ENCODE measurements at regions not wholly inside any gene's neighbourhood (a gene's known extent, or its start where the extent isn't known, plus 50 kb on each side); places are given as distances from the start of the nearest gene placed in this dataset.

DNA sequence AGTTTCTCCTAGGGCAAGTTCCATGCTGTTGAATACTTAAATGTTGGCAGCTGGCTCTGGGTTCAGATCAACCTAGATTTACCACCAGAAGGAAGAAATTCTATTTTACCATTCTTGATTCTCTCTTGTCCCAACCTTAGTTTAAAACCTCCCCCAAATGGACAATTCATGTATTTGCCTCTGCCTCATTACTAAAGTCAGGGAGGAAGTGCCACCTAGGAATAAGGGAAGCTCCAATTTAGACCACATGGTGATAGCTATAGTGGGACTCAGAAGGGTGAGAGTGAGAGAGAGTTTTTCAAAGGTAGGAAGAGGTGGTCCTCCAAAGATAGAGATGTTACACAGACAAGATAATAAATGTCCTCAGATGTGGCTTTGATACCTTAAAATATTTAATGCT is 53.4 kb upstream of the PAM start:
- DNase-seq (ENCODE audit: low read depth in 1 of 2, low spot score in 2 of 2) (no peak), FAIRE-seq (no peak)
- no peak overlapping the region for H3K4ac ChIP-seq (replicated peaks; ENCODE audit: insufficient read length, low read depth, low read length)
- H4K20me1 ChIP-seq (replicated peaks in 1 of 2; ENCODE audit: control insufficient read depth in 1 of 2, insufficient read depth in 2 of 2, low read length in 2 of 2), result no peaks in the 10 kb centered on the region
- H2BK15ac ChIP-seq (ENCODE audit: low read length), result no peak overlapping the region
- H3K56ac ChIP-seq (replicated peaks; ENCODE audit: insufficient read length, low read depth, low read length), result no peak overlapping the region
- no peaks in the 10 kb centered on the region for H3K4me1 ChIP-seq (replicated peaks in 1 of 4; ENCODE audit: control insufficient read depth in 3 of 4, insufficient read depth in 4 of 4, low read length in 3 of 4)
- no peaks in the 10 kb centered on the region for H3K36me3 ChIP-seq (ENCODE audit: control insufficient read depth in 2 of 4, insufficient read depth in 4 of 4, low read length in 3 of 4)
- no peak overlapping the region for H2BK12ac ChIP-seq (ENCODE audit: low read depth, low read length)
- no peak overlapping the region for H3K4me3 ChIP-seq (ENCODE audit: extremely low read depth in 1 of 4, insufficient read depth in 2 of 4, low read depth in 3 of 4, low read length in 4 of 4)
- H2AK5ac ChIP-seq (ENCODE audit: low read depth, low read length), result no peak overlapping the region
- no peak overlapping the region for H2BK20ac ChIP-seq (ENCODE audit: low read length)
- no peak overlapping the region for H3K23ac ChIP-seq (ENCODE audit: insufficient read length)
- H3K9me3 ChIP-seq (ENCODE audit: insufficient read depth in 2 of 2, low read depth in 1 of 2, low read length in 1 of 2), result no peaks in the 10 kb centered on the region
- no peak overlapping the region for H4K8ac ChIP-seq (ENCODE audit: extremely low read depth, insufficient read depth, low read length)
- H3K79me2 ChIP-seq (ENCODE audit: control insufficient read depth in 1 of 2, insufficient read depth in 2 of 2, low read length in 2 of 2), result no peaks in the 10 kb centered on the region
- no peak overlapping the region for H2AFZ ChIP-seq (ENCODE audit: low read length)
- no peak overlapping the region for H2BK120ac ChIP-seq (replicated peaks; ENCODE audit: low read depth, low read length)
- ChIA-PET POLR2A (ENCODE audit: partially characterized antibody) (no interaction called here), CTCF (ENCODE audit: partially characterized antibody) (interaction anchor here (1.0 to 1.1 kb wide), 2 partner anchors 9 to 10 kb away, joined by 3 read pairs; no protein-coding TSS in a partner anchor)
- H3K79me1 ChIP-seq (ENCODE audit: low read depth, low read length), result no peaks in the 10 kb centered on the region
- no peaks in the 10 kb centered on the region; the same call in 1 of the 2 replicates for H3K23me2 ChIP-seq (ENCODE audit: low read depth, low read length)
- H3K4me2 ChIP-seq (ENCODE audit: insufficient read depth in 1 of 2, low read depth in 2 of 2, low read length in 2 of 2), result no peak overlapping the region
- H3K27ac ChIP-seq (ENCODE audit: low read depth, low read length), result no peak overlapping the region
- H3K27me3 ChIP-seq (replicated peaks in 1 of 4; ENCODE audit: control insufficient read depth in 3 of 4, extremely low read depth in 1 of 4, insufficient read depth in 3 of 4, low read length in 3 of 4), result peaks cover 0 to 1% (median 0%) of the 10 kb centered on the region in 4 experiments; a peak in 1 of 7 replicates
- H4K91ac ChIP-seq (replicated peaks; ENCODE audit: insufficient read length, low read length), result no peak overlapping the region
- H3K18ac ChIP-seq (ENCODE audit: extremely low read depth, low read length), result no peak overlapping the region
- no peak overlapping the region for H3K9ac ChIP-seq (replicated peaks in 1 of 4; ENCODE audit: extremely low read depth in 1 of 4, low read depth in 3 of 4, low read length in 3 of 4)
- H2BK5ac ChIP-seq (ENCODE audit: low read depth, low read length), result no peak overlapping the region
- H4K5ac ChIP-seq (ENCODE audit: insufficient read length, low read depth, low read length), result no peak overlapping the region
- H3K14ac ChIP-seq (ENCODE audit: insufficient read length), result no peak overlapping the region
- TF ChIP-seq SIN3A (conservative IDR thresholded peaks at IDR 0.05 in 1 of 2, IDR thresholded peaks at IDR 0.05 in 1 of 2; ENCODE audit: low read depth in 1 of 2, low read length in 2 of 2) (no peak), SRF (IDR thresholded peaks at IDR 0.05; ENCODE audit: low read depth, low read length) (no peak), CHD2 (IDR thresholded peaks at IDR 0.05; ENCODE audit: low read length) (no peak), RNF2 (IDR thresholded peaks at IDR 0.05; ENCODE audit: borderline replicate concordance, low read depth, low read length, missing control alignments, poor library complexity, severe bottlenecking) (no peak), POLR2A (IDR thresholded peaks at IDR 0.05; ENCODE audit: control extremely low read depth in 1 of 2, low read depth in 2 of 2, low read length in 2 of 2) (no peak), GABPA (IDR thresholded peaks at IDR 0.05; ENCODE audit: borderline replicate concordance, insufficient read depth, low read length) (no peak), GTF2F1 (IDR thresholded peaks at IDR 0.05; ENCODE audit: borderline replicate concordance, low read depth, low read length) (no peak), PHF8 (conservative IDR thresholded peaks at IDR 0.05; ENCODE audit: low read depth, low read length) (no peak), ZNF274 (IDR thresholded peaks at IDR 0.05; ENCODE audit: borderline replicate concordance, extremely low read depth, low read length) (no peak), FOSL1 (IDR thresholded peaks at IDR 0.05; ENCODE audit: insufficient read depth, low read depth, low read length) (no peak), SP1 (IDR thresholded peaks at IDR 0.05; ENCODE audit: low read depth, low read length) (no peak), EGR1 (IDR thresholded peaks at IDR 0.05; ENCODE audit: borderline replicate concordance, low read depth, low read length) (no peak)
- TF ChIP-seq, protein P1, sequence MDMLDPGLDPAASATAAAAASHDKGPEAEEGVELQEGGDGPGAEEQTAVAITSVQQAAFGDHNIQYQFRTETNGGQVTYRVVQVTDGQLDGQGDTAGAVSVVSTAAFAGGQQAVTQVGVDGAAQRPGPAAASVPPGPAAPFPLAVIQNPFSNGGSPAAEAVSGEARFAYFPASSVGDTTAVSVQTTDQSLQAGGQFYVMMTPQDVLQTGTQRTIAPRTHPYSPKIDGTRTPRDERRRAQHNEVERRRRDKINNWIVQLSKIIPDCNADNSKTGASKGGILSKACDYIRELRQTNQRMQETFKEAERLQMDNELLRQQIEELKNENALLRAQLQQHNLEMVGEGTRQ (IDR thresholded peaks at IDR 0.05; ENCODE audit: low read length), result no peak
- TF ChIP-seq, protein P2, sequence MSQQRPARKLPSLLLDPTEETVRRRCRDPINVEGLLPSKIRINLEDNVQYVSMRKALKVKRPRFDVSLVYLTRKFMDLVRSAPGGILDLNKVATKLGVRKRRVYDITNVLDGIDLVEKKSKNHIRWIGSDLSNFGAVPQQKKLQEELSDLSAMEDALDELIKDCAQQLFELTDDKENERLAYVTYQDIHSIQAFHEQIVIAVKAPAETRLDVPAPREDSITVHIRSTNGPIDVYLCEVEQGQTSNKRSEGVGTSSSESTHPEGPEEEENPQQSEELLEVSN (IDR thresholded peaks at IDR 0.05), result no peak
